ENCODE measurements at regions not wholly inside any gene's neighbourhood (a gene's known extent, or its start where the extent isn't known, plus 50 kb on each side); places are given as distances from the start of the nearest gene placed in this dataset.
"Not testable (repeated sequence)": the region's sequence is repeated elsewhere in the genome, so short reads cannot be mapped to it uniquely, and the experiment has no call there.

DNA sequence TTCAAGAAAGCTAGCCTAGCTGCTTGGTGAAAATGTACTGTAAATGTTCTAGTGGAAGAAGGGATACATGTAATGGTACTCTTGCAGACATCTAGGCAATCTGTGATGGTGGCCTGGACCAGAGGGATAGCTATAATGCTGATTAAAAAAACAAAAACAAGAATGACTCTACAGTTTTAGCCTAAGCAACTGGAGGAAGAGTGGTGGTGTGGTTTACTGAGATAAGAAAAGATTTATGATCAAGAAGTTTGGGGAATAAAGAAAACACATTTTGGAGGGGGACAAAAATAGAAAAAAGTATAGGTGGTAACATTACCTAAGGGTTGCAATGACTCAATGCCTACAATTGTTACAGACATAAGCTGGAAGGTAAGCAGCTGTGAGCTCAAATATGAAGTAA lies 1080.7 kb upstream of the CELF4 start:
- Histone ChIP-seq H3K4me2 (ENCODE audit: low read length) (no peak overlapping the region), H3K9me3 (ENCODE audit: low read length) (no peaks in the 10 kb centered on the region), H3K9me2 (ENCODE audit: low read depth, low read length) (no peaks in the 10 kb centered on the region), H2AFZ (ENCODE audit: low read length) (no peak overlapping the region), H3K9ac (ENCODE audit: low read length) (no peak overlapping the region), H3K4me3 (ENCODE audit: low read depth, low read length, poor library complexity, severe bottlenecking) (no peak overlapping the region), H3K79me2 (ENCODE audit: insufficient read depth, low read length) (no peaks in the 10 kb centered on the region), H4K20me1 (ENCODE audit: insufficient read depth, low read length) (no peaks in the 10 kb centered on the region), H3K36me3 (ENCODE audit: insufficient read depth, low read length) (no peaks in the 10 kb centered on the region), H3K4me1 (ENCODE audit: insufficient read depth, low read length, severe bottlenecking) (no peaks in the 10 kb centered on the region), H3K27me3 (ENCODE audit: insufficient read depth, low read length) (no peaks in the 10 kb centered on the region), H3F3A (ENCODE audit: insufficient read depth, low read length) (no peaks in the 10 kb centered on the region), H3K27ac (ENCODE audit: low read depth, low read length, poor library complexity, severe bottlenecking) (no peak overlapping the region)
- TF ChIP-seq, protein P1, sequence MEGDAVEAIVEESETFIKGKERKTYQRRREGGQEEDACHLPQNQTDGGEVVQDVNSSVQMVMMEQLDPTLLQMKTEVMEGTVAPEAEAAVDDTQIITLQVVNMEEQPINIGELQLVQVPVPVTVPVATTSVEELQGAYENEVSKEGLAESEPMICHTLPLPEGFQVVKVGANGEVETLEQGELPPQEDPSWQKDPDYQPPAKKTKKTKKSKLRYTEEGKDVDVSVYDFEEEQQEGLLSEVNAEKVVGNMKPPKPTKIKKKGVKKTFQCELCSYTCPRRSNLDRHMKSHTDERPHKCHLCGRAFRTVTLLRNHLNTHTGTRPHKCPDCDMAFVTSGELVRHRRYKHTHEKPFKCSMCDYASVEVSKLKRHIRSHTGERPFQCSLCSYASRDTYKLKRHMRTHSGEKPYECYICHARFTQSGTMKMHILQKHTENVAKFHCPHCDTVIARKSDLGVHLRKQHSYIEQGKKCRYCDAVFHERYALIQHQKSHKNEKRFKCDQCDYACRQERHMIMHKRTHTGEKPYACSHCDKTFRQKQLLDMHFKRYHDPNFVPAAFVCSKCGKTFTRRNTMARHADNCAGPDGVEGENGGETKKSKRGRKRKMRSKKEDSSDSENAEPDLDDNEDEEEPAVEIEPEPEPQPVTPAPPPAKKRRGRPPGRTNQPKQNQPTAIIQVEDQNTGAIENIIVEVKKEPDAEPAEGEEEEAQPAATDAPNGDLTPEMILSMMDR (IDR thresholded peaks at IDR 0.05; ENCODE audit: low read length) = no peak
- TF ChIP-seq EZH2 (IDR thresholded peaks at IDR 0.05; ENCODE audit: borderline replicate concordance, low read length) = no peak

DNA sequence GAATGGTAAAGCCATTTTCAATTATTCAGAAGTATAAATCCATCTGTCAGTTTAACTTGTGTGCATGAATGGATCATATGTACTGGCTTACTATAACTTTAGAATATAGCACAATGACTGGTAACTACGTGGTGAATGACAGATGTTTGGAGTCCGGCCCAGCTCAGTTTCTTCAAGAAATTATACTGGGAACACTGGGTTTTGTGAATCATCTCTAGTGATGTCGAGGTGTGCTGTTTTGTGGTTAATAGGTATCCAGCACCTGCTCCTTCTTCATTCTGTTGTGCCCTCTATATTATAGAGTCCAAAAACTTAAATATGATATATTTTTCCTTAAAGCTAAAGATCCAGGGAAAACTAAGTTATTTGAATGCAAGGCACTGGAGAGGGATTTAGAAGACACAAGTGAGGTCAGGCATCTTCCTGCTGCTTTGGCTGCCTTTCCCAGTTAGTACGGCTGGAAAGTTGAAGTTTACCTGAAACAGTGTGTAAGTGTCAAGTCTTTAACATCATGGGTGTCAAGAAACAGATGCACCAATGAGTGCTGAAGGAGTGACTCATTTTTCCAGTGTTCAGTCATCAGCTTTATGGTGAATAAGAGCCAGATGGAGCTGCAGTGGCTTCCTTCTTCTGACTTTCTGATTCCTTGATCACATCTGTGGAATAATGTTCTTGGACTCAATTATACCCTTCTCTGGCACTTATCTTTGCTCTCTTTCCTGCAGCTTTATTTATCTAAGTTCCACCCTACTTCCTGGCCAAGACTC lies 1079.5 kb upstream of the CELF4 start:
- Histone ChIP-seq H3K4me3 (ENCODE audit: low read depth, low read length, poor library complexity, severe bottlenecking) (no peak overlapping the region), H3K79me2 (ENCODE audit: insufficient read depth, low read length) (no peaks in the 10 kb centered on the region), H3K9me3 (ENCODE audit: low read length) (no peaks in the 10 kb centered on the region), H2AFZ (ENCODE audit: low read length) (no peak overlapping the region), H3K4me1 (ENCODE audit: insufficient read depth, low read length, severe bottlenecking) (no peaks in the 10 kb centered on the region), H3K27me3 (ENCODE audit: insufficient read depth, low read length) (no peaks in the 10 kb centered on the region), H3K36me3 (ENCODE audit: insufficient read depth, low read length) (no peaks in the 10 kb centered on the region), H3K9ac (ENCODE audit: low read length) (no peak overlapping the region), H3K27ac (ENCODE audit: low read depth, low read length, poor library complexity, severe bottlenecking) (no peak overlapping the region), H4K20me1 (ENCODE audit: insufficient read depth, low read length) (no peaks in the 10 kb centered on the region), H3K9me2 (ENCODE audit: low read depth, low read length) (no peaks in the 10 kb centered on the region), H3F3A (ENCODE audit: insufficient read depth, low read length) (no peaks in the 10 kb centered on the region), H3K4me2 (ENCODE audit: low read length) (no peak overlapping the region)
- TF ChIP-seq EZH2 (IDR thresholded peaks at IDR 0.05; ENCODE audit: borderline replicate concordance, low read length) = no peak
- TF ChIP-seq, protein P1 (IDR thresholded peaks at IDR 0.05; ENCODE audit: low read length) = no peak

DNA sequence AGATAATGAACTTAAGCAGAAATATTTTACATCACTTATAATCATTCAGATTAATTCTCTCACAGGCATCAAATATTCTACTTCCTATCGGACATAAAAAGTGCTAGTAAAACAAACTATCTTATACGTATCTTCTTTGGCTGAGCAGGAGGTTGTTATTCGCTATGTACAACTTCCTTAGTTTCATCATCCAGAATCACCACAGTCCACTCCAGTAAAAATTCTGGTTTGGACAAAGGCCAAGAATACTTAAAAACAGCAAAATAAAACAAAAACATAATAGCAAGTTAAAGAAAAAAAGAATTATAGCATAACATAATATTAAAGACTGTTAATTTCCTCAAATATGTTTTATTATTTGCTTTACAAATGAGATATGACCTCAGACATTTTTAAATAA lies 1077.1 kb upstream of the CELF4 start:
- Histone ChIP-seq H3K9me3 (ENCODE audit: low read length) (no peaks in the 10 kb centered on the region), H3K27me3 (ENCODE audit: insufficient read depth, low read length) (no peaks in the 10 kb centered on the region), H3K79me2 (ENCODE audit: insufficient read depth, low read length) (no peaks in the 10 kb centered on the region), H3K4me2 (ENCODE audit: low read length) (no peak overlapping the region), H2AFZ (ENCODE audit: low read length) (no peak overlapping the region), H3K4me3 (ENCODE audit: low read depth, low read length, poor library complexity, severe bottlenecking) (no peak overlapping the region), H4K20me1 (ENCODE audit: insufficient read depth, low read length) (no peaks in the 10 kb centered on the region), H3F3A (ENCODE audit: insufficient read depth, low read length) (no peaks in the 10 kb centered on the region), H3K9me2 (ENCODE audit: low read depth, low read length) (no peaks in the 10 kb centered on the region), H3K4me1 (ENCODE audit: insufficient read depth, low read length, severe bottlenecking) (no peaks in the 10 kb centered on the region), H3K27ac (ENCODE audit: low read depth, low read length, poor library complexity, severe bottlenecking) (no peak overlapping the region), H3K9ac (ENCODE audit: low read length) (no peak overlapping the region), H3K36me3 (ENCODE audit: insufficient read depth, low read length) (no peaks in the 10 kb centered on the region)
- TF ChIP-seq, protein P1 (IDR thresholded peaks at IDR 0.05; ENCODE audit: low read length) = no peak
- no peak for TF ChIP-seq EZH2 (IDR thresholded peaks at IDR 0.05; ENCODE audit: borderline replicate concordance, low read length)

DNA sequence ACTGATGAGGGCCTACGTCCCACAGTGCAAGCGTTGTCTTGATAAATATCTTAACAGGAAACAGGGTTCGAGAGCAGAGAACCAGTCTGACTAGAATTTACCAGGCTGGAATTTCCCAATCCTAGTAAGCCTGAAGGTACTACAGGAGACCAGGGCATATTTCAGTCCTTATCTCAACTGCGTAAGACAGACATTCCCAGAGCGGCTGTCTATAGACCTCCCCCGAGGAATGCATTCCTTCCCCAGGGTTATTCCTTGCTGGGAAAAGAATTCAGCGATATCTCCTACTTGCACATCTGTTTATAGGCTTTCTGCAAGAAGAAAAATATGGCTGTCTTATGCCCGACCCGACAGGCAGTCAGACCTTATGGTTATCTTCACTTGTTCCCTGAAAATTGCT lies 1074.1 kb upstream of the CELF4 start:
- not testable (repeated sequence) for H2AFZ ChIP-seq (ENCODE audit: low read length)

More for the DNA sequence above, 1074.1 kb upstream of the CELF4 start:
- H3K27ac ChIP-seq (ENCODE audit: low read depth, low read length, poor library complexity, severe bottlenecking); H3K36me3 ChIP-seq (ENCODE audit: insufficient read depth, low read length); H3F3A ChIP-seq (ENCODE audit: insufficient read depth, low read length); H3K4me3 ChIP-seq (ENCODE audit: low read depth, low read length, poor library complexity, severe bottlenecking); H3K4me2 ChIP-seq (ENCODE audit: low read length); H4K20me1 ChIP-seq (ENCODE audit: insufficient read depth, low read length); H3K9me2 ChIP-seq (ENCODE audit: low read depth, low read length); H3K4me1 ChIP-seq (ENCODE audit: insufficient read depth, low read length, severe bottlenecking); H3K9ac ChIP-seq (ENCODE audit: low read length); H3K9me3 ChIP-seq (ENCODE audit: low read length); H3K79me2 ChIP-seq (ENCODE audit: insufficient read depth, low read length); H3K27me3 ChIP-seq (ENCODE audit: insufficient read depth, low read length): not testable (repeated sequence)
